ENCODE measurements at regions not wholly inside any gene's neighbourhood (a gene's known extent, or its start where the extent isn't known, plus 50 kb on each side); places are given as distances from the start of the nearest gene placed in this dataset.

- DNase-seq: no peak
- CTCF ChIA-PET: interaction anchor here (0.7 to 3.3 kb wide), 9 partner anchors 10 to 231 kb away, joined by 3 to 14 read pairs (median 4); no protein-coding TSS in a partner anchor
- Histone ChIP-seq H3F3A (replicated peaks; ENCODE audit: insufficient read depth) (no peaks in the 10 kb centered on the region), H3K9ac (no peak overlapping the region), H3K4me1 (ENCODE audit: control insufficient read depth in 1 of 2, insufficient read depth in 2 of 2, low read depth in 1 of 2, low read length in 1 of 2) (peaks cover 0 to 20% of the 10 kb centered on the region in 2 experiments; a peak in 1 of 4 replicates), H3K4me2 (no peak overlapping the region), H3K79me2 (ENCODE audit: insufficient read depth) (no peaks in the 10 kb centered on the region), H3K4me3 (ENCODE audit: low read depth in 2 of 2, low read length in 1 of 2) (no peak overlapping the region), H3K9me2 (no peaks in the 10 kb centered on the region), H2AFZ (ENCODE audit: low read depth) (no peak overlapping the region), H3K27me3 (ENCODE audit: insufficient read depth) (peaks cover 27% of the 10 kb centered on the region; the same call in 1 of the 2 replicates), H3K36me3 (replicated peaks in 1 of 2; ENCODE audit: control insufficient read depth in 1 of 2, insufficient read depth in 2 of 2, low read length in 1 of 2) (no peaks in the 10 kb centered on the region), H4K20me1 (ENCODE audit: insufficient read depth) (no peaks in the 10 kb centered on the region), H3K27ac (ENCODE audit: low read depth in 2 of 2, low read length in 1 of 2) (no peak overlapping the region), H3K9me3 (no peaks in the 10 kb centered on the region)
- 71% methylated on average over 4 of the region's 4 CpGs for WGBS (ENCODE audit: low lambda C conversion rate)
- TF ChIP-seq NFIC (IDR thresholded peaks at IDR 0.05; ENCODE audit: borderline replicate concordance) (no peak), FOXM1 (IDR thresholded peaks at IDR 0.05; ENCODE audit: low read depth) (no peak), ELF1 (IDR thresholded peaks at IDR 0.05) (no peak), SMC3 (IDR thresholded peaks at IDR 0.05; ENCODE audit: low read depth, low read length) (no peak), ZBTB33 (IDR thresholded peaks at IDR 0.05; ENCODE audit: borderline replicate concordance, low read depth) (no peak), TAF1 (IDR thresholded peaks at IDR 0.05; ENCODE audit: borderline replicate concordance, low read depth, low read length) (no peak), JUND (IDR thresholded peaks at IDR 0.05) (no peak), EZH2phosphoT487 (IDR thresholded peaks at IDR 0.05; ENCODE audit: borderline replicate concordance, low read depth) (no peak), IRF3 (IDR thresholded peaks at IDR 0.05; ENCODE audit: low read depth, low read length) (no peak), RFX5 (IDR thresholded peaks at IDR 0.05; ENCODE audit: low read length) (no peak), RXRA (IDR thresholded peaks at IDR 0.05; ENCODE audit: borderline replicate concordance, low read depth) (no peak), GATA2 (CRISPR knock-in tag; IDR thresholded peaks at IDR 0.05) (no peak), SIN3A (IDR thresholded peaks at IDR 0.05; ENCODE audit: borderline replicate concordance, low read depth, low read length) (no peak), USF2 (IDR thresholded peaks at IDR 0.05; ENCODE audit: borderline replicate concordance, low read depth, low read length) (no peak), CTCF (IDR thresholded peaks at IDR 0.05) (no peak), GABPA (IDR thresholded peaks at IDR 0.05; ENCODE audit: low read depth) (no peak), EP300 (IDR thresholded peaks at IDR 0.05; ENCODE audit: borderline replicate concordance in 1 of 2, low read depth in 1 of 2, low read length in 1 of 2) (no peak), FOSL2 (IDR thresholded peaks at IDR 0.05; ENCODE audit: borderline replicate concordance, low read depth) (no peak)
- POLR2A ChIA-PET: no interaction called here
Measured at GRCh38 chr6:41452763-41453162, 93.4 kb upstream of the FOXP4 start.

All from SK-N-SH (cell line).